Osteoblast (primary cell): ENCODE measurements at regions not wholly inside any gene's neighbourhood (a gene's known extent, or its start where the extent isn't known, plus 50 kb on each side); places are given as distances from the start of the nearest gene placed in this dataset.
A peak's percentile ranks its signal among the peaks of the same experiment; 100 is the strongest.

Experiments used
- DNase-seq: peaks from one replicate; pipeline ENCODE4 v3.0.0; 2011; ENCODE audit warnings: low spot score, mixed read lengths; ENCODE audit not compliant: insufficient read length; ENCODE audit errors: missing footprints
- H2AFZ ChIP-seq: 2 replicates; pipeline ENCODE4 v1.6.0; 2011; ENCODE audit warnings: mild to moderate bottlenecking, low read length
- H3K27ac ChIP-seq: 2 replicates; pipeline ENCODE4 v1.5.1; 2011; ENCODE audit warnings: mild to moderate bottlenecking, low read depth, low read length, moderate library complexity
- H3K27me3 ChIP-seq: 2 replicates; pipeline ENCODE4 v1.6.0; 2012; ENCODE audit warnings: mild to moderate bottlenecking, control low read depth, inconsistent platforms, low read length, moderate library complexity; ENCODE audit not compliant: insufficient read depth
- H3K36me3 ChIP-seq: 2 replicates; pipeline ENCODE4 v1.5.1; 2011; ENCODE audit warnings: mild to moderate bottlenecking, low read length, control low read depth, moderate library complexity; ENCODE audit not compliant: insufficient read depth
- H3K4me1 ChIP-seq: 2 replicates; pipeline ENCODE4 v1.5.1; 2011; ENCODE audit warnings: mild to moderate bottlenecking, low read length, control low read depth, moderate library complexity; ENCODE audit not compliant: insufficient read depth
- H3K4me2 ChIP-seq: 2 replicates; pipeline ENCODE4 v1.6.0; 2011; ENCODE audit warnings: mild to moderate bottlenecking, low read length; ENCODE audit not compliant: insufficient read depth
- H3K4me3 ChIP-seq: fragments of 200-600 bp; sonication (generic); 3 replicates; pipeline ENCODE4 v1.5.1; 2012; ENCODE audit warnings: mild to moderate bottlenecking, low read length, inconsistent platforms; ENCODE audit not compliant: insufficient read depth
- H3K79me2 ChIP-seq: 2 replicates; pipeline ENCODE4 v1.6.0; 2012; ENCODE audit warnings: mild to moderate bottlenecking, low read length, control low read depth, inconsistent platforms; ENCODE audit not compliant: insufficient read depth
- H3K9me3 ChIP-seq: 2 replicates; pipeline ENCODE4 v1.5.1; 2011; ENCODE audit warnings: low read depth, low read length, control low read depth
- H4K20me1 ChIP-seq: 2 replicates; pipeline ENCODE4 v1.6.0; 2012; ENCODE audit warnings: mild to moderate bottlenecking, low read length, control low read depth; ENCODE audit not compliant: insufficient read depth
- TF ChIP-seq, protein P1 (sequence below): IDR thresholded peaks from 2 replicates; pipeline ENCODE4 v1.5.1; 2011; ENCODE audit warnings: mild to moderate bottlenecking, low read depth, low read length, moderate library complexity; ENCODE audit errors: extremely low read depth

- Histone ChIP-seq H3K36me3 (no peaks in the 10 kb centered on the region), H3K4me3 (no peak overlapping the region), H3K4me1 (no peaks in the 10 kb centered on the region), H3K27ac (no peak overlapping the region), H4K20me1 (no peaks in the 10 kb centered on the region), H2AFZ (no peak overlapping the region), H3K27me3 (no peaks in the 10 kb centered on the region), H3K79me2 (no peaks in the 10 kb centered on the region), H3K9me3 (no peaks in the 10 kb centered on the region), H3K4me2 (no peak overlapping the region)
- DNase-seq: no peak
- TF ChIP-seq, protein P1, sequence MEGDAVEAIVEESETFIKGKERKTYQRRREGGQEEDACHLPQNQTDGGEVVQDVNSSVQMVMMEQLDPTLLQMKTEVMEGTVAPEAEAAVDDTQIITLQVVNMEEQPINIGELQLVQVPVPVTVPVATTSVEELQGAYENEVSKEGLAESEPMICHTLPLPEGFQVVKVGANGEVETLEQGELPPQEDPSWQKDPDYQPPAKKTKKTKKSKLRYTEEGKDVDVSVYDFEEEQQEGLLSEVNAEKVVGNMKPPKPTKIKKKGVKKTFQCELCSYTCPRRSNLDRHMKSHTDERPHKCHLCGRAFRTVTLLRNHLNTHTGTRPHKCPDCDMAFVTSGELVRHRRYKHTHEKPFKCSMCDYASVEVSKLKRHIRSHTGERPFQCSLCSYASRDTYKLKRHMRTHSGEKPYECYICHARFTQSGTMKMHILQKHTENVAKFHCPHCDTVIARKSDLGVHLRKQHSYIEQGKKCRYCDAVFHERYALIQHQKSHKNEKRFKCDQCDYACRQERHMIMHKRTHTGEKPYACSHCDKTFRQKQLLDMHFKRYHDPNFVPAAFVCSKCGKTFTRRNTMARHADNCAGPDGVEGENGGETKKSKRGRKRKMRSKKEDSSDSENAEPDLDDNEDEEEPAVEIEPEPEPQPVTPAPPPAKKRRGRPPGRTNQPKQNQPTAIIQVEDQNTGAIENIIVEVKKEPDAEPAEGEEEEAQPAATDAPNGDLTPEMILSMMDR: no peak
These were observed 268.4 kb upstream of the NSMCE3 start for GRCh38 chr15:29538044-29538443.

GRCh38 chr15:29535952-29536351, 266.3 kb upstream of the NSMCE3 start:
- Histone ChIP-seq H2AFZ (no peak overlapping the region), H3K4me1 (no peaks in the 10 kb centered on the region), H3K27me3 (no peaks in the 10 kb centered on the region), H3K4me3 (no peak overlapping the region), H3K9me3 (no peaks in the 10 kb centered on the region), H3K36me3 (no peaks in the 10 kb centered on the region), H3K27ac (no peak overlapping the region), H3K79me2 (no peaks in the 10 kb centered on the region), H3K4me2 (no peak overlapping the region), H4K20me1 (no peaks in the 10 kb centered on the region)
- TF ChIP-seq, protein P1: no peak
- DNase-seq: peak; percentile 63

DNA sequence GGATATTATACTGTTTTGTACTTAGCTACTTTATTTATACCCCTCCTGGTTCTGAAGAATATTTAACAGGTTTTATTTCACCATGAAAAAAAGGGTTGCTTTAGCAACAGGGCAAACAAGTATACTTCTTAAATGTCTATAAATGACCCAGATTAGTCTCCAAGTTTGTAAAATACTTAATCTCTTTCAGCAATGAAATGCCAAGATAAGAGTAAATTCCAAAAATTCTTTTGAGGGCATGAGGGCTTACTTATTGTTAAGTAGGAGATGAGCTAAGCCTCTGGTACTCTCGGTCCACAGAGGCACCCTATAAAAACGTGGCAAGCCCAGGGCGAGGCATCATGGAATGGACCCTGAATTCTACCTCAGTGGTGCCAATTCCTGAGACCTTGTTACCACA, 264.8 kb upstream of the NSMCE3 start:
- Histone ChIP-seq H3K9me3 (no peaks in the 10 kb centered on the region), H4K20me1 (no peaks in the 10 kb centered on the region), H3K4me3 (no peak overlapping the region), H3K27me3 (no peaks in the 10 kb centered on the region), H3K4me1 (no peaks in the 10 kb centered on the region), H2AFZ (no peak overlapping the region), H3K27ac (no peak overlapping the region), H3K36me3 (no peaks in the 10 kb centered on the region), H3K4me2 (no peak overlapping the region), H3K79me2 (no peaks in the 10 kb centered on the region)
- DNase-seq: no peak
- TF ChIP-seq, protein P1: no peak

DNA sequence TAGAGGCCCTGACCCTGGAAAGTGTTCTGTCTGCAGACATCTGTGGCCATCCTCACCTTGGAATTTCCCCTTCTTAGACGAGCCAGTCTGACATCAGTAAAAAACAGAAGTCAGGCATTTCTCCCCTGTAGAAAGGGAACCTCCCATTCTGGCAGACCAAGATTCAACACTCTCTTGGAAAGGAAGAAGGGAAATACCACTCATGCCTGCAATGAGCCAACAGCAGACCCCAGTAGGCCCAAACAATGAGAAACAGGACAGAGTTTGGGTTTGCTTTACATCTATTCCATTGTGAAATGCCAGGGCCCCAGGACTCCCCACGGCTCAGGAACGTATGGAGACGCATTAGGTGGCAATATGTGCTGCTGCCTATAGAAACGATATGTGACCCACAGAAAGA, 264.0 kb upstream of the NSMCE3 start:
- Histone ChIP-seq H3K4me3 (no peak overlapping the region), H3K9me3 (no peaks in the 10 kb centered on the region), H3K4me2 (no peak overlapping the region), H2AFZ (no peak overlapping the region), H3K79me2 (no peaks in the 10 kb centered on the region), H3K27me3 (no peaks in the 10 kb centered on the region), H3K27ac (no peak overlapping the region), H4K20me1 (no peaks in the 10 kb centered on the region), H3K36me3 (no peaks in the 10 kb centered on the region), H3K4me1 (no peaks in the 10 kb centered on the region)
- no peak for DNase-seq
- TF ChIP-seq, protein P1: no peak
